ENCODE measurements at regions not wholly inside any gene's neighbourhood (a gene's known extent, or its start where the extent isn't known, plus 50 kb on each side); places are given as distances from the start of the nearest gene placed in this dataset.
"Not testable (repeated sequence)": the region's sequence is repeated elsewhere in the genome, so short reads cannot be mapped to it uniquely, and the experiment has no call there.

- DNase-seq (ENCODE audit: low spot score) = no peak
These were observed 161.1 kb downstream of the PHF8 start for GRCh38 chrX:53883196-53883595.

- peak; percentile 17 for DNase-seq (ENCODE audit: low spot score)
These were observed 161.9 kb downstream of the PHF8 start for GRCh38 chrX:53882331-53882730.

- not testable (repeated sequence) for DNase-seq (ENCODE audit: low spot score)
These were observed 163.5 kb downstream of the PHF8 start for GRCh38 chrX:53880786-53881185.

GRCh38 chrX:53859890-53860289, 173.4 kb upstream of the HUWE1 start:
- no peak for DNase-seq (ENCODE audit: low spot score)

GRCh38 chrX:53831662-53832635, 145.4 kb upstream of the HUWE1 start:
- DNase-seq (ENCODE audit: low spot score) = peak; percentile 12

GRCh38 chrX:53824686-53825085, 138.2 kb upstream of the HUWE1 start:
- no peak for DNase-seq (ENCODE audit: low spot score)

GRCh38 chrX:53818115-53818514, 131.6 kb upstream of the HUWE1 start:
- not testable (repeated sequence) for DNase-seq (ENCODE audit: low spot score)

GRCh38 chrX:53817548-53817947, 131.0 kb upstream of the HUWE1 start:
- DNase-seq (ENCODE audit: low spot score) = no peak

- DNase-seq (ENCODE audit: low spot score) = no peak
These were observed 127.3 kb upstream of the HUWE1 start for GRCh38 chrX:53813670-53814440.

- DNase-seq (ENCODE audit: low spot score) = no peak
These were observed 111.8 kb upstream of the HUWE1 start for GRCh38 chrX:53798281-53798680.

GRCh38 chrX:53795576-53795975, 109.1 kb upstream of the HUWE1 start:
- DNase-seq (ENCODE audit: low spot score) = no peak

- no peak for DNase-seq (ENCODE audit: low spot score)
These were observed 107.7 kb upstream of the HUWE1 start for GRCh38 chrX:53794181-53794580.

GRCh38 chrX:53768865-53769264, 82.3 kb upstream of the HUWE1 start:
- DNase-seq (ENCODE audit: low spot score) = no peak

GRCh38 chrX:53768451-53768850, 81.9 kb upstream of the HUWE1 start:
- no peak for DNase-seq (ENCODE audit: low spot score)

- DNase-seq (ENCODE audit: low spot score) = no peak
These were observed 81.0 kb upstream of the HUWE1 start for GRCh38 chrX:53767544-53767943.

GRCh38 chrX:53757181-53757580, 70.7 kb upstream of the HUWE1 start:
- not testable (repeated sequence) for DNase-seq (ENCODE audit: low spot score)

- DNase-seq (ENCODE audit: low spot score) = no peak
These were observed 60.2 kb upstream of the HUWE1 start for GRCh38 chrX:53746718-53747117.

- no peak for DNase-seq (ENCODE audit: low spot score)
These were observed 56.7 kb upstream of the HUWE1 start for GRCh38 chrX:53743244-53743643.

GRCh38 chrX:53738370-53738906, 51.9 kb upstream of the HUWE1 start:
- no peak for DNase-seq (ENCODE audit: low spot score)

Data from hepatic stellate cell (primary cell).